Adrenal gland (tissue), 5 donors: ENCODE measurements at regions not wholly inside any gene's neighbourhood (a gene's known extent, or its start where the extent isn't known, plus 50 kb on each side); places are given as distances from the start of the nearest gene placed in this dataset.

ENCODE experiments used
- POLR2A ChIP-seq, 2 donors: fragments of 450-650 bp; IDR thresholded peaks; one replicate each; pipeline ENCODE4 v1.6.1; 2017; ENCODE audit warnings: antibody characterized with exemption in 2 of 2, mild to moderate bottlenecking in 2 of 2, moderate library complexity in 1 of 2
- TF ChIP-seq, protein P1 (sequence below), 6 experiments: fragments of 450-650 bp in 4 of 6; fragments of 200-600 bp in 2 of 6; sonication (generic) in 1 of 6; IDR thresholded peaks; 1 replicate in 5 of 6; 2 replicates in 1 of 6; pipeline versions ENCODE4 v1.5.1 to v1.8.0; 2016 to 2021; ENCODE audit warnings: antibody characterized with exemption in 6 of 6, mild to moderate bottlenecking in 2 of 6, moderate library complexity in 1 of 6
- donor health status: DM: no; HTN: no; CAD: no.

DNA sequence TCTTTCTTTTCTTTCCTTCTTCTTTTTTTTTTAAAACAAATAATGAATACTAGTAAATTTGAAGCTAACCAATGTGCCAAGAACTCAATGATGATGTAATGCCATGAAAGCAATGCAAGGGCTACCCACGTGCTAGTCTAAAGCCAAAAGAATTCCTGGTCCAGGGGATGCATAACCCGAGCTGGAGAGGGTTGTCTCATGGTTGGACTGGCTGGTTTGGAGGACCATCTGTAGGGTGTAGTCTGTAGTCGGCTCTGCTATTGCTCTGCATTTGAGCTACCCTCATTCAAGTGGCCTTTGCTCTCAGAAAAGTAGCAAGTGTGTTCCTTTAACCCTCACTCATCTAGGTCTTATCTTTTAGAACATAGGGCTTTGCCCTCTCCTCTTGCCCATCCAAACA, 469.6 kb upstream of the CELF4 start:
- TF ChIP-seq POLR2A (IDR thresholded peaks at IDR 0.05) = no peak
- TF ChIP-seq, protein P1, sequence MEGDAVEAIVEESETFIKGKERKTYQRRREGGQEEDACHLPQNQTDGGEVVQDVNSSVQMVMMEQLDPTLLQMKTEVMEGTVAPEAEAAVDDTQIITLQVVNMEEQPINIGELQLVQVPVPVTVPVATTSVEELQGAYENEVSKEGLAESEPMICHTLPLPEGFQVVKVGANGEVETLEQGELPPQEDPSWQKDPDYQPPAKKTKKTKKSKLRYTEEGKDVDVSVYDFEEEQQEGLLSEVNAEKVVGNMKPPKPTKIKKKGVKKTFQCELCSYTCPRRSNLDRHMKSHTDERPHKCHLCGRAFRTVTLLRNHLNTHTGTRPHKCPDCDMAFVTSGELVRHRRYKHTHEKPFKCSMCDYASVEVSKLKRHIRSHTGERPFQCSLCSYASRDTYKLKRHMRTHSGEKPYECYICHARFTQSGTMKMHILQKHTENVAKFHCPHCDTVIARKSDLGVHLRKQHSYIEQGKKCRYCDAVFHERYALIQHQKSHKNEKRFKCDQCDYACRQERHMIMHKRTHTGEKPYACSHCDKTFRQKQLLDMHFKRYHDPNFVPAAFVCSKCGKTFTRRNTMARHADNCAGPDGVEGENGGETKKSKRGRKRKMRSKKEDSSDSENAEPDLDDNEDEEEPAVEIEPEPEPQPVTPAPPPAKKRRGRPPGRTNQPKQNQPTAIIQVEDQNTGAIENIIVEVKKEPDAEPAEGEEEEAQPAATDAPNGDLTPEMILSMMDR (IDR thresholded peaks at IDR 0.05) = no peak
